GM12875 (cell line): ENCODE measurements at regions not wholly inside any gene's neighbourhood (a gene's known extent, or its start where the extent isn't known, plus 50 kb on each side); places are given as distances from the start of the nearest gene placed in this dataset.

Experiments used
- H3K4me3 ChIP-seq: one replicate; pipeline ENCODE4 v1.5.1; 2011; ENCODE audit warnings: low read depth, low read length, control low read depth
- TF ChIP-seq, protein P1 (sequence below): IDR thresholded peaks from 2 replicates; pipeline ENCODE4 v1.5.1; 2011; ENCODE audit warnings: low read depth, mild to moderate bottlenecking, control low read depth, inconsistent platforms, low read length, moderate library complexity, borderline replicate concordance; ENCODE audit not compliant: insufficient read depth

DNA sequence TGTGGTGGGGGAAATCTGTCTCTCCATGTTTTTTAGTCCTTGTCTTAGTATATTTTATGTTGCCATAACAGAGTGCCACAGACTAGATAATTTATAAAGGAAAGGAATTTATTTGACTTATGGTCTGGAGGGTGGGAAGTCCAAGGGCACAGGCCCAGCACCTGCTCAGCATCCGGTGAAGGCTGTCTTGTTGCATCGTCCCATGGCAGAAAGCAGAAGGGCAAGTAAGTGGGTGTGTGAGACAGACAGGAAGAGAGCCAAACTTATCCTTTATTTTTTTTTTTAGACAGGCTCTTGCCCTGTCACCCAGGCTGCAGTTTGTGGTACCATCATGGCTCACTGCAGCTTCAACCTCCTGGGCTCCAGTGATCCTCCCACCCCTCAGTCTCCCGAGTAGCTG lies 98.1 kb downstream of the HS1BP3 start:
- H3K4me3 ChIP-seq: no peak overlapping the region
- TF ChIP-seq, protein P1, sequence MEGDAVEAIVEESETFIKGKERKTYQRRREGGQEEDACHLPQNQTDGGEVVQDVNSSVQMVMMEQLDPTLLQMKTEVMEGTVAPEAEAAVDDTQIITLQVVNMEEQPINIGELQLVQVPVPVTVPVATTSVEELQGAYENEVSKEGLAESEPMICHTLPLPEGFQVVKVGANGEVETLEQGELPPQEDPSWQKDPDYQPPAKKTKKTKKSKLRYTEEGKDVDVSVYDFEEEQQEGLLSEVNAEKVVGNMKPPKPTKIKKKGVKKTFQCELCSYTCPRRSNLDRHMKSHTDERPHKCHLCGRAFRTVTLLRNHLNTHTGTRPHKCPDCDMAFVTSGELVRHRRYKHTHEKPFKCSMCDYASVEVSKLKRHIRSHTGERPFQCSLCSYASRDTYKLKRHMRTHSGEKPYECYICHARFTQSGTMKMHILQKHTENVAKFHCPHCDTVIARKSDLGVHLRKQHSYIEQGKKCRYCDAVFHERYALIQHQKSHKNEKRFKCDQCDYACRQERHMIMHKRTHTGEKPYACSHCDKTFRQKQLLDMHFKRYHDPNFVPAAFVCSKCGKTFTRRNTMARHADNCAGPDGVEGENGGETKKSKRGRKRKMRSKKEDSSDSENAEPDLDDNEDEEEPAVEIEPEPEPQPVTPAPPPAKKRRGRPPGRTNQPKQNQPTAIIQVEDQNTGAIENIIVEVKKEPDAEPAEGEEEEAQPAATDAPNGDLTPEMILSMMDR: no peak

DNA sequence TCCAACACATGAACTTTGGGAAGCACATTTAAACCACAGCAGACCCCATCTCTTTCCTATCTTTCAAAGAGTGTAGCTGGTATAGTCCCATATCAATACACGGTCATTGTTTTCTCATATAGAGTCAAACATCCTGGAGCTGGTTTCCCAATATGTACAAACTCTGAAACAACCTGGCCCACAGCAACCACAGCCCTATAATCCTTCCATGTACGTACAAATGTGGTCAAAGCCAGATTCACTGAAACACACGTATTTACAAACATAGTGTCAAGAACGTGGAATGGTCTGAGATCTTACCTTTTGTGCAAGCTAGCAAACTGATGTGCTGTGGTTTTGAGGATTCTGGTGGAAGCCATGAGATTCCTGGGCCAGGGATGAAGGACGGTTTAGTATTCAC lies 97.3 kb downstream of the HS1BP3 start:
- no peak overlapping the region for H3K4me3 ChIP-seq
- TF ChIP-seq, protein P1: no peak

DNA sequence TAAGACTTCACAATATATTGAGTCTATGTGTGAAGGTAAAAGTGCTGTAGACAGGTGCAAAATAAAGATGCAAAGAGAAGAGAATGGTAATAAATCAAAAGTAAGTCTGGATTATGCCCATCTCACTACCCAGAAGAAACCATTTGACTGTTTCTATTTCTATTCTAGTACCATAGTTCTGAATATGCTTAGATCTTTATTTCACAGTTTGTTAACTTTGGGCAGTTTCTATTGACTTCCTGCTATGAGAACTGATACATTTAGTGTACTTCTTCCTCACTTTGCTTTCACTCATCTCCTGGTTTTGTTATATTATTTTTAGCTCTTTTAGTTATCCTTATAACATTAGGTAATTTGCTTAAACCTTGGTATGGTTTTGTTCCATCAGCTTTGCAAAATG lies 94.9 kb downstream of the HS1BP3 start:
- TF ChIP-seq, protein P1: no peak

DNA sequence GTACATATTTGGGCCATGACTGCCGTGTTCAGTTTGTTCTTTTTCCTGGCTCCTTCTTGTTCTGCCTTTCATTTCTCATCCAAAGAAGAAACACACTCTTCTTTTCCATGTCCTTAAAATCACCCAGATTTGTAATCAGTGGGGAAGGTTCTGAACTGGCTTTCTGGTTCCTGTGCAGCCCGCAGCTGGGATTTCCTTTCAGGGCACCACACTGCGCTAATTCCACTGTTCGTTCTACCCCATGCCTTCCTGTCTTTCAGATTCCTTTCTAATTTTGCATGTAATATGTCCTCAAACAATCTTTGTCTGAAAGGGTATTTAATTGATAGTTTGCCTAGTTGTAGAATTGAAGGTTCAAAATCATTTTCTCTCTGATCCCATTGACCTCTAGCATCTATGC lies 94.1 kb downstream of the HS1BP3 start:
- H3K4me3 ChIP-seq: no peak overlapping the region
- TF ChIP-seq, protein P1: no peak

More for the DNA sequence above, 94.9 kb downstream of the HS1BP3 start:
- no peak overlapping the region for H3K4me3 ChIP-seq

DNA sequence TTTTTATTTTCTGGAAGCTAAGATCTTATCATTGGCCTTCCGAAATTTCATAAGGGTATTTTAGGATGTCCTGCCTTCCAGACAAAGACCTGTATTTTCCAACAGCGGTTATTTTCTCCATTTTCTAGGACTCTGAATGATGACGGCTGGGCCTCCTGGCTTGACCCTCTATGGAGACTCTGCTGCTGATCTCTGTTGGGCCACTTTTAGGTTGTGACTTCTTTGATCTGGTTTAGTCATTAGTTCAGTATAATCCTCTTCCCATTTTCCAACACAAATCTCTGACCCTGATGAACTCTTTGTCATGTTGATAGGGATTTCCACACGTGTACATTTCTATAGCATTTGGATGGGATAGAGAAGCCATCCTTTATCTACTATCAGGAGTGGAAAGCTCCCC lies 93.7 kb downstream of the HS1BP3 start:
- TF ChIP-seq, protein P1: no peak

DNA sequence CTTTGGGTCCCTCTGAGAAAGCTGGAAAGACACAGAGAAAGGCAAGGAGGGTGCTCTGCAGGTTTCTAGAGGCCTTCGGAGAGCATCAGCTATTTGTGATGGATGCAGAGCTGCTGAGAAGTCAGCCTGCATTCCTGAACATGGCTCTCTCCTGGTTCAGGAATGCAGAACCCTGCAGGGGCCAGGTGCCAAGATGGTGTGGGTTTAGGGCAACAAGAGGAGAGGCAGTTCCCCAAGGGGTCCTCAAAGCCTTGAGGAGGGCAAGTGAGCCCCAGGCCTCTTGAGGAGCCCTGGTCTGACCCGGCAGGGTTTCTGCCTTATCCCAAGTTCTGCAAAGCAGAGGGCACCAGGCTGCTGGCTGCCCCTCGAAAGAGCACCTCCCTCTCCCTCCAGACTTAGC lies 93.3 kb downstream of the HS1BP3 start:
- TF ChIP-seq, protein P1: no peak
- H3K4me3 ChIP-seq: no peak overlapping the region

More for the DNA sequence above, 93.7 kb downstream of the HS1BP3 start:
- no peak overlapping the region for H3K4me3 ChIP-seq

DNA sequence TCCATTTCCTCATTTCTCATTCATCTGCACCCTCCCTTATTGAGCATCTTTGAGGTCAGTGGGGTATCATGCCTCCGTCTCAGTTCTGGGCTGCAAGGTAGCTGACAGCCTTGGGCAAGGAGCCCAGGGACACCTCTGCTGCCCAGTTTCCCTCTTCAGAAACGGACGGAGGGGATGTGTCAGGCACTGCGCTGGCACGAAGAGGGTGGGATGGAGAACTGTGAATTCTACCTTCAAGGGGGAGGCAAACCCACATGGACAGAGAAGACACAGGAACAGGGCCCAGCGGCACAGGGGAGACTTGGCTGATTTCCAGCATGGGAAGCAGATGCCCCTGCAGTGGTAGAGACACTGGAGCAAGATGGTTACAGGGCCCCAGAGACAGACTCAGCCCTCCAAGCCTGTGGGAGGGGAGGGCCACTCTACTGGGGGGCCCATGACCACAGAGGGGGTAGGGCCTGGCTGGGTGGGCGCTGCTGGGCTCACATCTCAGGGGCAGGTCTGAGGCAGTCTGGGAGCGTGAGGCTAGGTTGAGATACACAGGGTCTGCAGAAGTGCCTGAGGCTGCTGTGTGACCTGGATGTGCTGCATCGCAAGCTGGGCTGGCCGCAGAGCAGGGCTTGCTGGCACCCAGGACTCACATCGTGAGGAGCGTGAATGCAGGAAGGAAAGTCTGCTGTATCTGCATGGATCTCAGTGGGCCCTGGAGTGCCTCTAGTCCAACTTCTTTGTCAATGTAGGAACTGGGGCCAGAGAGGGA lies 92.3 kb downstream of the HS1BP3 start:
- no peak overlapping the region for H3K4me3 ChIP-seq
- TF ChIP-seq, protein P1: no peak
